GM12878 (cell line): ENCODE measurements at regions not wholly inside any gene's neighbourhood (a gene's known extent, or its start where the extent isn't known, plus 50 kb on each side); places are given as distances from the start of the nearest gene placed in this dataset.

Experiments used
- ETV6 ChIP-seq, 2 experiments: fragments of 450-650 bp in 1 of 2; IDR thresholded peaks in 1 of 2; conservative IDR thresholded peaks in 1 of 2; 2 replicates each; pipeline ENCODE4 v1.6.1; 2014; ENCODE audit warnings: antibody characterized with exemption in 1 of 2, borderline replicate concordance in 1 of 2, low read depth in 1 of 2, mild to moderate bottlenecking in 1 of 2, moderate library complexity in 1 of 2
- PAX8 ChIP-seq: fragments of 450-650 bp; IDR thresholded peaks from 2 replicates; pipeline ENCODE4 v1.6.1; 2017; ENCODE audit warnings: mild to moderate bottlenecking, moderate library complexity
- TAF1 ChIP-seq: IDR thresholded peaks from 2 replicates; pipeline ENCODE4 v1.6.1; 2011; ENCODE audit warnings: mild to moderate bottlenecking, low read depth, low read length, borderline replicate concordance
- TF ChIP-seq, protein P1 (sequence below), 3 experiments: IDR thresholded peaks in 2 of 3; conservative IDR thresholded peaks in 1 of 3; 2 replicates each; pipeline ENCODE4 v1.5.1; 2011; ENCODE audit warnings: low read depth in 3 of 3, low read length in 3 of 3, mild to moderate bottlenecking in 3 of 3, control low read depth in 2 of 3, moderate library complexity in 2 of 3, inconsistent platforms in 1 of 3, mixed read lengths in 1 of 3; ENCODE audit not compliant: control insufficient read depth in 2 of 3, insufficient read depth in 1 of 3; ENCODE audit errors: extremely low read depth in 1 of 3
- TF ChIP-seq, protein P2 (sequence below): fragments of 450-650 bp; IDR thresholded peaks from 2 replicates; pipeline ENCODE4 v1.6.1; 2018; ENCODE audit warnings: mild to moderate bottlenecking, low read depth, moderate library complexity; ENCODE audit not compliant: partially characterized antibody

GRCh38 chr1:187892683-187893039 is 1063.9 kb downstream of the PLA2G4A start:
- TF ChIP-seq ETV6 (conservative IDR thresholded peaks at IDR 0.05 in 1 of 2, IDR thresholded peaks at IDR 0.05 in 1 of 2; ENCODE audit: borderline replicate concordance in 1 of 2, low read depth in 1 of 2) (no peak), PAX8 (no peak), TAF1 (no peak)
- TF ChIP-seq, protein P1, sequence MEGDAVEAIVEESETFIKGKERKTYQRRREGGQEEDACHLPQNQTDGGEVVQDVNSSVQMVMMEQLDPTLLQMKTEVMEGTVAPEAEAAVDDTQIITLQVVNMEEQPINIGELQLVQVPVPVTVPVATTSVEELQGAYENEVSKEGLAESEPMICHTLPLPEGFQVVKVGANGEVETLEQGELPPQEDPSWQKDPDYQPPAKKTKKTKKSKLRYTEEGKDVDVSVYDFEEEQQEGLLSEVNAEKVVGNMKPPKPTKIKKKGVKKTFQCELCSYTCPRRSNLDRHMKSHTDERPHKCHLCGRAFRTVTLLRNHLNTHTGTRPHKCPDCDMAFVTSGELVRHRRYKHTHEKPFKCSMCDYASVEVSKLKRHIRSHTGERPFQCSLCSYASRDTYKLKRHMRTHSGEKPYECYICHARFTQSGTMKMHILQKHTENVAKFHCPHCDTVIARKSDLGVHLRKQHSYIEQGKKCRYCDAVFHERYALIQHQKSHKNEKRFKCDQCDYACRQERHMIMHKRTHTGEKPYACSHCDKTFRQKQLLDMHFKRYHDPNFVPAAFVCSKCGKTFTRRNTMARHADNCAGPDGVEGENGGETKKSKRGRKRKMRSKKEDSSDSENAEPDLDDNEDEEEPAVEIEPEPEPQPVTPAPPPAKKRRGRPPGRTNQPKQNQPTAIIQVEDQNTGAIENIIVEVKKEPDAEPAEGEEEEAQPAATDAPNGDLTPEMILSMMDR (IDR thresholded peaks at IDR 0.05 in 2 of 3, conservative IDR thresholded peaks at IDR 0.05 in 1 of 3; ENCODE audit: control insufficient read depth in 2 of 3, extremely low read depth in 1 of 3, insufficient read depth in 1 of 3, low read depth in 3 of 3, low read length in 3 of 3): no peak
- TF ChIP-seq, protein P2, sequence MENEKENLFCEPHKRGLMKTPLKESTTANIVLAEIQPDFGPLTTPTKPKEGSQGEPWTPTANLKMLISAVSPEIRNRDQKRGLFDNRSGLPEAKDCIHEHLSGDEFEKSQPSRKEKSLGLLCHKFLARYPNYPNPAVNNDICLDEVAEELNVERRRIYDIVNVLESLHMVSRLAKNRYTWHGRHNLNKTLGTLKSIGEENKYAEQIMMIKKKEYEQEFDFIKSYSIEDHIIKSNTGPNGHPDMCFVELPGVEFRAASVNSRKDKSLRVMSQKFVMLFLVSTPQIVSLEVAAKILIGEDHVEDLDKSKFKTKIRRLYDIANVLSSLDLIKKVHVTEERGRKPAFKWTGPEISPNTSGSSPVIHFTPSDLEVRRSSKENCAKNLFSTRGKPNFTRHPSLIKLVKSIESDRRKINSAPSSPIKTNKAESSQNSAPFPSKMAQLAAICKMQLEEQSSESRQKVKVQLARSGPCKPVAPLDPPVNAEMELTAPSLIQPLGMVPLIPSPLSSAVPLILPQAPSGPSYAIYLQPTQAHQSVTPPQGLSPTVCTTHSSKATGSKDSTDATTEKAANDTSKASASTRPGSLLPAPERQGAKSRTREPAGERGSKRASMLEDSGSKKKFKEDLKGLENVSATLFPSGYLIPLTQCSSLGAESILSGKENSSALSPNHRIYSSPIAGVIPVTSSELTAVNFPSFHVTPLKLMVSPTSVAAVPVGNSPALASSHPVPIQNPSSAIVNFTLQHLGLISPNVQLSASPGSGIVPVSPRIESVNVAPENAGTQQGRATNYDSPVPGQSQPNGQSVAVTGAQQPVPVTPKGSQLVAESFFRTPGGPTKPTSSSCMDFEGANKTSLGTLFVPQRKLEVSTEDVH: no peak
